H9 (cell line): ENCODE measurements at regions not wholly inside any gene's neighbourhood (a gene's known extent, or its start where the extent isn't known, plus 50 kb on each side); places are given as distances from the start of the nearest gene placed in this dataset.

ENCODE experiments used
- DNase-seq: peaks from one replicate; pipeline ENCODE4 v3.0.0-alpha.2; 2017
- H2AFZ ChIP-seq: one replicate; pipeline ENCODE4 v1.6.1; 2013; ENCODE audit warnings: mild to moderate bottlenecking, low read length, control low read depth, moderate library complexity
- H2AK5ac ChIP-seq: 2 replicates; pipeline ENCODE4 v1.6.1; 2013; ENCODE audit warnings: low read length, control low read depth, mixed read lengths; ENCODE audit not compliant: insufficient read length
- H2BK120ac ChIP-seq: one replicate; pipeline ENCODE4 v1.6.1; 2013; ENCODE audit warnings: low read depth, mild to moderate bottlenecking, low read length, control low read depth, inconsistent platforms; ENCODE audit not compliant: poor library complexity, severe bottlenecking
- H2BK12ac ChIP-seq: 2 replicates; pipeline ENCODE4 v1.6.1; 2013; ENCODE audit warnings: low read length, control low read depth, mixed read lengths, low read depth; ENCODE audit not compliant: insufficient read length
- H2BK15ac ChIP-seq: 2 replicates; pipeline ENCODE4 v1.6.1; 2013; ENCODE audit warnings: low read depth, low read length, control low read depth
- H2BK20ac ChIP-seq: one replicate; pipeline ENCODE4 v1.6.1; 2013; ENCODE audit warnings: low read depth, mild to moderate bottlenecking, low read length, control low read depth, inconsistent platforms; ENCODE audit not compliant: poor library complexity, severe bottlenecking
- H2BK5ac ChIP-seq: 2 replicates; pipeline ENCODE4 v1.6.1; 2013; ENCODE audit warnings: low read length, control low read depth, mixed read lengths; ENCODE audit not compliant: insufficient read length
- H3K14ac ChIP-seq: 2 replicates; pipeline ENCODE4 v1.6.1; 2013; ENCODE audit warnings: low read length, control low read depth; ENCODE audit not compliant: insufficient read depth
- H3K18ac ChIP-seq: 2 replicates; pipeline ENCODE4 v1.6.1; 2013; ENCODE audit warnings: low read depth, mild to moderate bottlenecking, mixed read lengths, low read length, control low read depth; ENCODE audit not compliant: insufficient read length
- H3K23ac ChIP-seq: 2 replicates; pipeline ENCODE4 v1.6.1; 2013; ENCODE audit warnings: low read length, control low read depth, mixed read lengths, low read depth; ENCODE audit not compliant: insufficient read length
- H3K23me2 ChIP-seq: 2 replicates; pipeline ENCODE4 v1.6.1; 2013; ENCODE audit warnings: low read depth, mild to moderate bottlenecking, mixed read lengths, low read length, control low read depth; ENCODE audit not compliant: insufficient read length, poor library complexity, severe bottlenecking
- H3K27ac ChIP-seq: 2 replicates; pipeline ENCODE4 v1.5.1; 2013; ENCODE audit warnings: low read length, control low read depth, mixed read lengths, low read depth; ENCODE audit not compliant: insufficient read length
- H3K27me3 ChIP-seq: 2 replicates; pipeline ENCODE4 v1.6.1; 2013; ENCODE audit warnings: low read length, control low read depth, inconsistent platforms; ENCODE audit not compliant: insufficient read depth
- H3K4ac ChIP-seq: 2 replicates; pipeline ENCODE4 v1.6.1; 2013; ENCODE audit warnings: low read depth, mild to moderate bottlenecking, control low read depth, inconsistent platforms, low read length, moderate library complexity
- H3K4me1 ChIP-seq: 2 replicates; pipeline ENCODE4 v1.6.1; 2013; ENCODE audit warnings: low read length, control low read depth, inconsistent platforms; ENCODE audit not compliant: insufficient read depth
- H3K4me2 ChIP-seq: 2 replicates; pipeline ENCODE4 v1.6.1; 2013; ENCODE audit warnings: low read length, control low read depth, mixed read lengths; ENCODE audit not compliant: insufficient read length, insufficient read depth
- H3K56ac ChIP-seq: 2 replicates; pipeline ENCODE4 v1.6.1; 2013; ENCODE audit warnings: low read depth, mild to moderate bottlenecking, mixed read lengths, low read length, control low read depth; ENCODE audit not compliant: insufficient read length
- H3K79me1 ChIP-seq: 2 replicates; pipeline ENCODE4 v1.6.1; 2013; ENCODE audit warnings: low read depth, mild to moderate bottlenecking, moderate library complexity, low read length, control low read depth, inconsistent platforms; ENCODE audit not compliant: insufficient read depth, poor library complexity, severe bottlenecking
- H3K79me2 ChIP-seq: 2 replicates; pipeline ENCODE4 v1.6.1; 2013; ENCODE audit warnings: low read length, control low read depth, inconsistent platforms; ENCODE audit not compliant: insufficient read depth
- H3K9ac ChIP-seq: 2 replicates; pipeline ENCODE4 v1.6.1; 2013; ENCODE audit warnings: low read length, control low read depth, mixed read lengths; ENCODE audit not compliant: insufficient read length; ENCODE audit errors: extremely low read depth
- H3K9me3 ChIP-seq: one replicate; pipeline ENCODE4 v1.6.1; 2013; ENCODE audit warnings: low read depth, low read length, inconsistent platforms; ENCODE audit not compliant: control insufficient read depth
- H3T11ph ChIP-seq: one replicate; pipeline ENCODE4 v1.6.1; 2013; ENCODE audit warnings: mild to moderate bottlenecking, low read length, control low read depth, inconsistent platforms
- H4K20me1 ChIP-seq: one replicate; pipeline ENCODE4 v1.6.1; 2013; ENCODE audit not compliant: control insufficient read depth, insufficient read length, insufficient read depth
- H4K5ac ChIP-seq: 2 replicates; pipeline ENCODE4 v1.6.1; 2013; ENCODE audit warnings: low read depth, mild to moderate bottlenecking, mixed read lengths, low read length, control low read depth; ENCODE audit not compliant: insufficient read length
- H4K8ac ChIP-seq: replicated peaks from 2 replicates; pipeline ENCODE4 v1.6.1; 2013; ENCODE audit warnings: low read length, control low read depth, mixed read lengths, low read depth; ENCODE audit not compliant: insufficient read length
- H4K91ac ChIP-seq: 2 replicates; pipeline ENCODE4 v1.6.1; 2013; ENCODE audit warnings: low read depth, mild to moderate bottlenecking, moderate library complexity, mixed read lengths, low read length, control low read depth; ENCODE audit not compliant: insufficient read length
- H3K27ac Mint-ChIP-seq, 3 experiments: 2 replicates in 2 of 3; 3 replicates in 1 of 3; pipeline ENCODE4 v1.8.0; 2020 to 2021; ENCODE audit warnings: mixed read lengths in 3 of 3, mild to moderate bottlenecking in 1 of 3, moderate library complexity in 1 of 3
- H3K27me3 Mint-ChIP-seq: 2 replicates; pipeline ENCODE4 v1.8.0; 2021; ENCODE audit warnings: low read depth, mild to moderate bottlenecking, moderate library complexity, mixed read lengths
- H3K36me3 Mint-ChIP-seq, 3 experiments: 2 replicates in 2 of 3; 3 replicates in 1 of 3; pipeline ENCODE4 v1.8.0; 2020 to 2021; ENCODE audit warnings: low read depth in 3 of 3, mixed read lengths in 3 of 3; ENCODE audit not compliant: insufficient read depth in 1 of 3
- H3K4me1 Mint-ChIP-seq, 2 experiments: 2 replicates each; pipeline ENCODE4 v1.8.0; 2020; ENCODE audit warnings: mixed read lengths in 2 of 2
- H3K4me3 Mint-ChIP-seq, 2 experiments: 2 replicates in 1 of 2; 3 replicates in 1 of 2; pipeline ENCODE4 v1.8.0; 2020 to 2021; ENCODE audit warnings: mild to moderate bottlenecking in 2 of 2, mixed read lengths in 2 of 2, moderate library complexity in 1 of 2
- H3K9me3 Mint-ChIP-seq, 2 experiments: 2 replicates in 1 of 2; 3 replicates in 1 of 2; pipeline ENCODE4 v1.8.0; 2020; ENCODE audit warnings: mild to moderate bottlenecking in 2 of 2, mixed read lengths in 2 of 2, moderate library complexity in 1 of 2
- WGBS: extraction: QIAGEN DNeasy Blood & Tissue Kit; methylation state at CpG from one replicate; pipeline ENCODE4 v1.1.7; 2013; ENCODE audit warnings: missing lambda C conversion rate, low lambda C conversion rate, mixed read lengths; ENCODE audit not compliant: insufficient read length; ENCODE audit errors: extremely low coverage; 5-methylcytosine and 5-hydroxymethylcytosine counted together
- TF ChIP-seq, protein P1 (sequence below): fragments of 200-600 bp; sonication (generic); conservative IDR thresholded peaks from 3 replicates; pipeline ENCODE4 v1.8.0; 2021; ENCODE audit warnings: antibody characterized with exemption, mild to moderate bottlenecking

DNA sequence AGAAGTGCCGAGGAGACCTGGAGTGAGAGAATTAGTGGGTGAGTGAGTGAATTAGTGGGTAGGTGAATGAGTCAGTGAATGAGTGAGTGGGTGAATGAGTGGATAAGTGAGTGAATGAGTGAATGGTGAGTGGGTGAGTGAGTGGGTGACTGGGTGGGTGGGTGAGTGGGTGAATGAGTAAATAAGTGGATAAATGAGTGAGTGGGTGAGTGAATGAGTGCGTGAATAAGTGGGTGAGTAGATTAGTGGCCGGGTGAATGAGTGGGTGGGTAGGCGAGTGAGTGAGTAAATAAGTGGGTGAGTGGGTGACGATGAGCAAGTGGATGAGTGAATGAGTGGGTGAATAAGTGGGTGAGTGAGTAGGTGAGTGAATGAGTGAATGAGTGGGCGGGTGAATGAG is 243.7 kb upstream of the MGMT start:
- no peak overlapping the region for H2AK5ac ChIP-seq
- H2BK5ac ChIP-seq = no peak overlapping the region
- no peaks in the 10 kb centered on the region for H3K79me1 ChIP-seq
- no peak for DNase-seq
- H3K36me3 Mint-ChIP-seq = no peaks in the 10 kb centered on the region; a peak in 1 of 7 replicates
- H3K79me2 ChIP-seq = no peaks in the 10 kb centered on the region
- no peaks in the 10 kb centered on the region for H3K27me3 ChIP-seq
- H4K20me1 ChIP-seq = no peaks in the 10 kb centered on the region
- H3K4me1 Mint-ChIP-seq = no peaks in the 10 kb centered on the region
- H3K56ac ChIP-seq = no peak overlapping the region
- TF ChIP-seq, protein P1, sequence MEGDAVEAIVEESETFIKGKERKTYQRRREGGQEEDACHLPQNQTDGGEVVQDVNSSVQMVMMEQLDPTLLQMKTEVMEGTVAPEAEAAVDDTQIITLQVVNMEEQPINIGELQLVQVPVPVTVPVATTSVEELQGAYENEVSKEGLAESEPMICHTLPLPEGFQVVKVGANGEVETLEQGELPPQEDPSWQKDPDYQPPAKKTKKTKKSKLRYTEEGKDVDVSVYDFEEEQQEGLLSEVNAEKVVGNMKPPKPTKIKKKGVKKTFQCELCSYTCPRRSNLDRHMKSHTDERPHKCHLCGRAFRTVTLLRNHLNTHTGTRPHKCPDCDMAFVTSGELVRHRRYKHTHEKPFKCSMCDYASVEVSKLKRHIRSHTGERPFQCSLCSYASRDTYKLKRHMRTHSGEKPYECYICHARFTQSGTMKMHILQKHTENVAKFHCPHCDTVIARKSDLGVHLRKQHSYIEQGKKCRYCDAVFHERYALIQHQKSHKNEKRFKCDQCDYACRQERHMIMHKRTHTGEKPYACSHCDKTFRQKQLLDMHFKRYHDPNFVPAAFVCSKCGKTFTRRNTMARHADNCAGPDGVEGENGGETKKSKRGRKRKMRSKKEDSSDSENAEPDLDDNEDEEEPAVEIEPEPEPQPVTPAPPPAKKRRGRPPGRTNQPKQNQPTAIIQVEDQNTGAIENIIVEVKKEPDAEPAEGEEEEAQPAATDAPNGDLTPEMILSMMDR = no peak
- H2BK15ac ChIP-seq = no peak overlapping the region
- H3K4me2 ChIP-seq = no peak overlapping the region
- no peak overlapping the region for H3K18ac ChIP-seq
- H4K91ac ChIP-seq = no peak overlapping the region
- no peak overlapping the region for H3T11ph ChIP-seq
- no peak overlapping the region for H2AFZ ChIP-seq
- H3K27ac ChIP-seq = no peak overlapping the region
- H2BK12ac ChIP-seq = no peak overlapping the region
- WGBS = no CpG with 5 or more reads among the region's 6 CpGs
- no peak overlapping the region for H4K5ac ChIP-seq
- H3K27ac Mint-ChIP-seq = no peak overlapping the region
- no peak overlapping the region for H3K14ac ChIP-seq
- no peak overlapping the region for H3K4ac ChIP-seq
- no peaks in the 10 kb centered on the region for H3K4me1 ChIP-seq
- no peak overlapping the region for H3K23ac ChIP-seq
- H3K9ac ChIP-seq = no peak overlapping the region
- H4K8ac ChIP-seq = no peak overlapping the region
- H3K9me3 Mint-ChIP-seq = no peaks in the 10 kb centered on the region
- H3K4me3 Mint-ChIP-seq = no peak overlapping the region
- H3K9me3 ChIP-seq = no peaks in the 10 kb centered on the region
- H2BK20ac ChIP-seq = no peak overlapping the region
- H3K27me3 Mint-ChIP-seq = no peaks in the 10 kb centered on the region; the same call in 1 of the 2 replicates
- H3K23me2 ChIP-seq = no peaks in the 10 kb centered on the region
- no peak overlapping the region for H2BK120ac ChIP-seq
